GM18511 (cell line): ENCODE measurements at regions not wholly inside any gene's neighbourhood (a gene's known extent, or its start where the extent isn't known, plus 50 kb on each side); places are given as distances from the start of the nearest gene placed in this dataset.
"Not testable (repeated sequence)": the region's sequence is repeated elsewhere in the genome, so short reads cannot be mapped to it uniquely, and the experiment has no call there.

Experiments used
- ATAC-seq: cut with Tn5 transposase; IDR thresholded peaks from one replicate; pipeline ENCODE4 v1.9.1; 2021; ENCODE audit warnings: mild to moderate bottlenecking, moderate library complexity; ENCODE audit not compliant: unreplicated experiment

DNA sequence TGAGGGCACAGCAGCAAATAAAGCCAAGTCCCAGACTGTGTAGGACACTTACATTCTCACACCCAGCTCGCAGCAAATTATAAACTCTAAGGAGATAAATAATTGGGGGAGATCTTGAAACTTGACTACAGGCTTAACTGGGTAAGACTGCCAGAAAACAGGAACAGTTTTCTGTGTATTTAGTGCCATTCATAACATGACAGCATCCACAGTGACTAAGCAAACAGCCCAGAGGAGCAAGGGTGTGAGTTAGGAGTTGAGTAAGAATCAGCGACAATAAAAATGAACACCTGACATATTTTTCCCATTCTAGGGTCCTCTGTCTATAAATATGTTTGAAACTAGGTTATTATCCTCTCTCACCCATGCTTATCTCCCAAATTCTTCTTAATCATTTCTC, 370.9 kb upstream of the WWC1 start:
- no peak for ATAC-seq

DNA sequence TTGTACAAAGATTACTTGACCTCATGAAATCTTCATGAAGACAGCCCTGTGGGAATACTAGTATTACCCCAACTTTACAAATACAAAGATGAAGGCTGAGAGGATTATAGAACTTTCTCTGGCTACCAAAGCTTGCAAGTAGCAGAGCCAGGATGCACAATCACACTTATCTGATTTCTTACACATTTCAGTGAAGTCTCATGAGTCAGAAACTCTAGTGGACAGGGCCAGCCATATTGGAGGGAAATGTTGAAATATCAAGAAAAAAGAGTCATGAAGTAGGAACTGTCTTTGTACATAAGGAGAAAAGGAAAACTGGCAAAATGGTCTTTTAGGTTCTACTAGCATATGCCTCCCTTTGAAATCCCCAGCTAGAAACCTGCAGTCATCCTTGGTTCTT, 369.6 kb upstream of the WWC1 start:
- ATAC-seq = no peak

DNA sequence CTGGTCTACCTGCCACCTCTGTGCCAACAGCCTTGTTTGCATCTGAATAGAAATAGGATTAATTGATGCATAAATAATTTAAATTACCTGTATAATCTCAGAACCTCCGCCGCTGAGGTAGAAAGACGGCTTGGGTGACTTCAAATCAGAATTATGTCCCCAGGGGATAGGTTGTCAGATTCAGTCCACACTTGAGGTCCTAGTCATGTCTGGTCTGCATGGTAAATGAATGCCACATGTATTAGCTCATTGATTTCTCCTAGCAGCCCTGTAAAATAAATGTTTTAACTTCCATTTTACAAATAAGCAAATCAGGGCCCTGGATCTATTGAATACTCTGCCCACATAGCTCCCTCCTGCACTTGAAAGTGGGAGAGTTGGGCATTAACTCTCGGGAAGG, 368.0 kb upstream of the WWC1 start:
- ATAC-seq = no peak

DNA sequence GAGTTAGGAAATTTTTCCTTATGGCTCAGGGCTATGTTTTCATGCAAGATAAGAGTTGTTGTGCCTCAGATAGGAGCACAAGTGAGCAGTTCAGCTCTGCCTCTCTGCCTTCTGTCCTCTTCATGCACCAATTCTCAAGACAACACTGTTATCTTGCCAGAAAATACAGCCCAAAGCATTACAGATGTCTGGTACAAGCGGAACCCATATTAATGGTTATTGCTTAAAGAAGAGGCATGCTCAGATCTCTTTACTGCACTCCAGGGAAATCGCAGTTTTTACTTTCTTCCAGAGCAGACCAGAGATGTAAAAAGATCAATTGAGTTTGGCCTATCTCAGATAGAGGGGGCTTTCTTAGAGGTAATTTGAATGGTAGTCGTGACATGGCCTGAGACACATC, 361.6 kb upstream of the WWC1 start:
- no peak for ATAC-seq

DNA sequence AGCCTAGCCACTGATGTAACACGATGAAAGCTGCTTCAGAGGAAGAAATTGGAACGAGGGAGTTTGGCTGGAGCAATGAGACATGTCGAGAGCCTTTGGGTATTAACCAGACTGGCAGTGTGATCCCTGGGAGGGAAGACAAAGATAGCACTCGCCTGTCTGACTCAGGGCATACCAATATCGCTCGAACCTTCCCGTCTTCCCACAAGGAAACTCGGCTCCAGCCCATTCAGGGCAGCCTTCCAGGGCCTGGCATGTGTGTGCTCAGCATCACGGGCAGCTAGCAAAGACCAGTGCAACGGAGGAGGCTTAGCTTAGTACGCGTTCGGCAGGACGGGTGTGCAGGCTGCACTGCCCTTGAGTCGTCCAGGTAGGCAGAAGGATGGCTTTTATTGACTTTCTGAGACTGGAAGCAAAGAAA, 356.9 kb upstream of the WWC1 start:
- no peak for ATAC-seq

DNA sequence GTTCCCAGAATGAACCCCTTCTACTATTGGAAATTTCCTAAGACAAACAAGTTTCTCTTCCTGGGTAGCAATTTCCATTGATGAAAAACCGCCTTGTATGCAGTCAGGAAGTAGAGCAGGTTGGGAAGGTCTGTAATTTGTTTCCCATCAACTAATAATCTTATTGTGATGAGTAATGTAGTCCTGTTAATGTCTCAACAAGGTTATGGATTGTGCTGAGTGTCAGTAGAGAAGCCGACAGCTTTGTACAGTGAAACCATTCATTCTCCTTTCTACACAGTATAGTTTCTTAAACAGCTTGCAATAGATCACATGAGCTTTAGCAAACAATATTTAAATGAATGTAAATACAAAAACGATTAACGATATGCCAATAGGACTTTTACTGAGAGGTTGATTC, 355.4 kb upstream of the WWC1 start:
- ATAC-seq = no peak

DNA sequence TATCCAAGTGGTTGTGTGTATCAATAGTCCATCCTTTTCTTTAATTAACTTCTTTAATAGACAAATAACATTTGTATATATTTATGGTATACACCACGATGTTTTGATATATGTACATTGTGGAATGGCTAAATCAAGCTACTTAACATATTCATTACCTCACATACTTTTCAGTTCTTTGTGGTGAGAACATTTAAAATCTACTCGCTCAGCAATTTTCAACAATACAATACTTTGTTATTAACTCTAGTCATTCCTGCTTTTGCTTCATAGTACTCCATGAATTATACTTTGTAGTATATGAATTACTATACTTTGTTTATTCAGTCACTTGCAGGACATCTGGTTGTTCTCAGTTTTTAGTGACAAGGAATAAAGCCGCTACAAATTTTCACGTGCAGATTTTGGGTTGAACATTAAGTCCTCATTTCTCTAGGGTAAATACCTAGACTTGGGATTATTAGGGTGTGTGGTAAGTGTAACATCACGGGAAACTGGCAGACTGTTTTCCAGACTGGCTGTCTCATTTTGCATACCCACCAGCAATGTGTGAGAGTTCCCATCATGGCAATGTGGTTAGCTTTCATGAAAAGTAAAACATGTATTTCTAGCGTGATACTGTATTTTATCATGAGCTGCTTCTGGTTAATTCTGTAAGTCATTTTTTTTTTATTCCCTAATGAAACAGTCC, 354.4 kb upstream of the WWC1 start:
- no peak for ATAC-seq

DNA sequence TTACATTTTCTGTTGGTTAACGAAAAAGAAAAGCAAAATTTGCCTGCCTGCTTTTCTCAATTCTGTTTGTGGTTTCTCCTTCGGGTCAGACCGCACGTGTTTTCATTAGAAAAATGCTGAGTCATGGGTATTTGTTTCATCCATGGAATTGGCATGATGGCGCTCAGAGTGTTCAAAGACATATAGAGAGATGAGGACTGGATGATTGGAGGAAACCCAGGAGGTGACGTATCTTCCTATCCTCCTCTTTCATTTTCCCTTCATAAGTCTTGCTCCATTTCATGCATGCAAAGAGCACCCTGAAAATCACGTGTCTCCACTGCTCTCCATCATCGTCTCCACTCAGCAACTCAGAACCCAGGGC, 353.8 kb upstream of the WWC1 start:
- no peak for ATAC-seq

DNA sequence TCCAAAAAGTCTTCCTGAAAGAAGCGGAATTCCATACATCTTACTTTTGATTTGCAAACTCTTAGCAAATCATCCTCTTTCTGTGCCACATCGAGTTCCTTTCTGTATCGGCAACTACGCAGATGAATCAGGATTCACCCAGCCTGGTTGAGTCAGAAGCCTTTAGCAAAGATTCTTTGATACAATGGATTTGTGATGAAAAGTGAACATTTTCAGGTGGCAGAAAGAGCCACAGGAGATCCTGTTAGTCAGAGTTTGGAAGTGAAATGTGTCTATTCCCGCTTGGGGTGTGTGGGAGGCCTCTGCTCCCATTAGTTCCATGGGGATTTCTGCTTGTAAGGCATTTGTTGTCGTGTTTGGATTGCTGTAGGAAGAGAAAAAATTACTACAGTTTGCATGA, 351.8 kb upstream of the WWC1 start:
- no peak for ATAC-seq

DNA sequence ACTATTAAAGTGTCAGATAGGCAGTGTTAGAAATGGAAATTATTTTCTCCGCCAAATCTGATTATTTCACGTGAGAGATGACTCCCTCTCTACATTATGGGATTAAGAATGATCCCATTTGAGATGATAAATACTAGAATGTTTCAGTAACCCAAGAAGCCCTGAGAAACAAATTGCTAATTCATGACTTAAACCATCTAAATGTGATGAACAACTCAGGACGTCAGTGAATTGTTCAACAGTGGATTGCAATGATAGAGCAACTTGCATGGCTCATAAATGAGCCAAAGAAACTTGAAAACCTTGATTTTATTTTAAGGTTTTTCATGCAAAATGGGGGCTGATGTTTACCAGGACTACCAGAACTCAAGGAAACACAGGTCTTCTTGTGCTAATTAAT, 350.5 kb upstream of the WWC1 start:
- ATAC-seq = no peak

DNA sequence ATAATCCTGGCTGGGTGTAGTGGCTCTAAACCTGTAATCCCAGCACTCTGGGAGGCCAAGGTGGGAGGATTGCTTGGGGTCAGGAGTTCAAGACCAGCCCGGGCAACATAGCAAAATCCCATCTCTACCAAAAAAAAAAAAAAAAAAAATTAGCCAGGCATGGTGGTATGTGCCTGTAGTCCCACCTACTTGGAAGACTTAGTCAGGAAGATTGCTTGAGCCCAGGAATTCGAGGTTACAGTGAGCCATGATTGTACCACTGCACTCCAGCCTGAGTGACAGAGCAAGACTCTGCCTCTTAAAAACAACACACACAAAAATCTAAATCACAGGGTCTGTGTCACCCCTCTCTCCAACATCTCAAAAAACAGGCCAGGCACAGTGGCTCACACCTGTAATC, 349.9 kb upstream of the WWC1 start:
- ATAC-seq = not testable (repeated sequence)

DNA sequence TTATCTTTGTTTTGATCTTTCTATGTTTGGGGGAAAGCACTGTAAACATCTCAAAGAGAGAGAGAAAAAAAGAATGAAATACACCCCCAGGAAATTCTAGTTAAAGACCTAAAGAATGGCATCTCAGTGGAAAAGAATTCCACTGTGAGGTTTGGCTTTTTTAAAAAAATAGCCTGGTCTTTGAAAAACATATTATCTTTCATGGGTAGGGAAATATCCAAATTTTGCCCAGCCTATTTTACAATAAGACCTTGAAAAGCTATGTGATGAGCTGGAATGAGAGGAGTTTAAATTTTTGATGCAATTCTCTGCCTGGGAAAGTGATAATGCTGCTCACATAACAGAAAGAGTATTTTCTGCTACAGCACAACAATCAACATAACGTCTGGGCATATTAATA, 348.1 kb upstream of the WWC1 start:
- ATAC-seq = no peak

DNA sequence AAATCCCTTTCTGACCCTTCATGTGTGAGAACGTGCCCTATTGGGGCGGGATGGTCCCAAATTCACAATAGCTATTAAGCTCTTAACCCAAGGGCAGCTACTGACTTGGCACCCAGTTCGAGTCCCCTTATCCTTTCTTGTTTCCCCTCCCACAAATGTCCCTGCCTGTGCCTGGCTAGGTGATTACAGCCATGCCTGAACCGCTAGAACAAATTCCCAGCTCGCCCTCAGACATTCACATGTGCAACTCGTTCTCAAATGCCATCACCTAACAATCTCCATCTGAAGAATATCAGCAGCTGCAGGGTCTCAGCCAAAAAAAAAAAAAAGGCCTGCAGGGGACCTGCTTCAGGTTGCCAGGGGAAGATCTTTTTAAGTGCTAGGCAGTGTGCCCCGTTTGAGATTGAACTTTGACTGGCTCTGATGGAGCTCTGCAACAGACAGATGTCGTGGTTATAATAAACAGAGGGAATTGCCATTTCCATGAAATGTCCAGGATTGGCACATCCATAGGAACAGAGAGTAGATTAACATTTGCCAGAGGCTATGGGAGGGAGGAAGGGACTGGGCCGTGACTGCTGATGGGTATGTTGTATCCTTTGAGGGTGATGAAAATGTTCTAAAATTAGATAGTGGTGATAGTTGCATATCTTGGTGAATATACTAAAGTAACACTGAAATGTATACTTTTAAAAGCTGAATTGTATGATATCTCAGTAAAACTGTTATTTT, 347.2 kb upstream of the WWC1 start:
- no peak for ATAC-seq

DNA sequence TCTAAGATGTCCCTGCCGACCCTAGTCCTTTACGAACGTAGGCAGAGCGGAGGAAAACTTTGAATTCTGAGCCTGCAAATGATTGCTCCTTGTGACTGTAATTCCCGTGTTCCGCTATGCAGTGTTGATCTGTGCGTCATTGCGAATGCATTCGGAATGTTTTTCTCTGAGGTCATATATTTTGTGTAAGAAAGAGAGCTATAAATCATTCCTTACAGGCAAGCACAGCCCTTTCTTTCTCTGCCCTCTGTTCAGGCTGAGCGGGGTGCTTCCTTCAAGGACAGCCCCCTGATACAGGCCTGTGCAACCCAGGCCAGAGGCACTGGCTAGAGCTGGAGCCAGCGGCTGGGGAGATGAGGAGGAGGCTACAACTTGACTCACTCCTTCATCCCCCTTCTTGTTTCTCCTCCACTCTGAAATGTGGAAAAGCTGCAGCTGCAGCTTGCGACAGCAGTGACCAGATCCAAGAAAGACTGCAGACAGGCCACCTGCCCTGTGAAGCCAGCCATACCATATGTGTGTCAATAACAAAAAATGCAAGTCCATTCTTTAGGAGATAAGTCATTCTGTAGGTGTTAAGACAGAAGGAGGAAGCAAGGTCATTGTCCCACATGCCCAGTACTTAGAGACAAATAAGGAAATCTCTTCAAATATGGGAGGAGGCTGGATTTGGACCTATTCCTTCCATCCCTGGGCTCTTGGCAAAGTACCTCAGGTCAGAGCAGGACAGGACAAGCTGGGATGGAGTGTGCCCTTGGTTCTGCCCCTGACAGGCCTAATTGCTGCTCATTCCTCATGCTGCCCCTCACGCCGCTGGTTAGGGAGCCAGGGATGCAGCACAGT, 345.7 kb upstream of the WWC1 start:
- ATAC-seq = no peak

DNA sequence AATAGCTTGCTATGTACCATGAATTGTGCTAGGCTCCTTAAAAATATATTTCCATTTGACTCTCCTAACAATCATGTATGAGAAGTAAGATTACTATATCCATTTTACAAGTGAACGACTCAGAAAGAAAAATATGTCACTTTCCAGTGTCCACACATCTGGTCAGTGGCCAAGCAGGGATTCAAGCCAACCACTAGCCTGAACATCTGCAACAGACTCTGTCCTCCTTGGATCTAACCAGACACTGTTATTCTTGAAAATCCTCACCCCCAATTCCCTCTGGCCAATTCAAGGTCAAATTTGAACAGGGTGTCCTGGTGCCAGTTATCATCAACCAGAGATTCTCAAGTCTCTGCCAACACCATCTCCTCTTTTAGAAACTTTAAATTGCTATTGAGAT, 344.1 kb upstream of the WWC1 start:
- ATAC-seq = no peak

DNA sequence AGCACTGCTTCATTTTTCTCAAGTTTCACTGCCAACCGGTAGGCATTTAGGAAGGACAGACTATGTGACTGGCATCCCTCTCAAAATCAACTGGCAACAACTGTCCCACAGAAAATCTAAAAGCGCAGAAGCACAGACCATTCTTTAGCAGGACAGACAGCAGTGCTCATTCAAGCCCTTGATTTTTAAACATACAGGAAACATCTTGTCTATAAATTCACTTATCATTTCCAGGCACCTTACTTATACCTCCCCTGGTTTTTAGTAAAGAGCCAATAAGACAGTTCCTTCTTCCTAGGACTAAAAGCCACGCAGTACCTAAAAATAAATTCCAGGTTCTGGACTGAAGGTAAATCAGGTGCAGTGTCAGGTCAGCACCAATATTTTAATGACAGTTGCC, 343.2 kb upstream of the WWC1 start:
- ATAC-seq = no peak

DNA sequence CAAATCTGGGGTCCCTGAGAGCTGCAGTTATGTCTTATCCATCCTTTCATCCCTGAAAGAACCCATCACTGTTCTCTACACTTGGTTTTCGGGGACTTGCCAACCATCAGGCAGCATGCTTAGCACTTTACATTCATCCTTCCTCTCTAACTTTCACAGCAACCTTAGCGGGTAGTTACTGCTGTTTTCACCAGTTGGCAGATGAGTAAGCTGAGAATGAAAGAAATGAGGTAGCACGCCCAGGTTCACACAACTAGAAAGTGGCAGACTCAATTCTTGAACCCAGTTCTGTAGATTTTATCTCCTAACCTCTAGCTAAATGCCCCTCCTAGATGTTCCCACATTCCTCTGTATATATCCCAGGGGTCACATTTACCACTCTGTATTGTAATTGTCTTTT, 342.0 kb upstream of the WWC1 start:
- no peak for ATAC-seq

DNA sequence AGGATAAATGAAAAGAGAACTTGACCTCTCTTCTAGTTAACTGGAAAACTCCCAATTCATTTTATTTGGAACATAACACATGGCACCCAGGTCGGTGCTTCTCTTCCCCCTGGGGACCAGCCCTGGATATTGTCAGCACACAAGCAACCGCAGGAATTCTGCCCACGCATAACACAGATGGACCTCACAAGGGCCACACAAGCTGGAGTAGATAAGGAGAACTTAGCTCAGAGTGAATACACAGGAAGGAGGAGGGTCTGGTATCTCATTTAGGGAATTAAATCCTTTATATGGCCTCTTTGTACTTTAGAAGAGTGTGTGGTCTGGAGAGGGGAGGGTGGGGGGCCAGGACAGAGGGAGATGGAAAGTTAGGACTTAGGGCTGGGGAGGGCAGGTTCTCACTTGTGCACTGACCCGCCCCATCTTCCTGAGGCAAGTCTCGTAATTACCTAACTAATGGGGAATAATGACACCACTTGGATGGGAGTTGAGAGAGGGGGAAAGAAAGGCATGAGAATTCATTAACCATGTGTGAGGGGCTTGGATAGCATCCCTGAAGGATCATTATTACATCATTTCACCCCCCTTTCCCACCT, 341.2 kb upstream of the WWC1 start:
- ATAC-seq = no peak

DNA sequence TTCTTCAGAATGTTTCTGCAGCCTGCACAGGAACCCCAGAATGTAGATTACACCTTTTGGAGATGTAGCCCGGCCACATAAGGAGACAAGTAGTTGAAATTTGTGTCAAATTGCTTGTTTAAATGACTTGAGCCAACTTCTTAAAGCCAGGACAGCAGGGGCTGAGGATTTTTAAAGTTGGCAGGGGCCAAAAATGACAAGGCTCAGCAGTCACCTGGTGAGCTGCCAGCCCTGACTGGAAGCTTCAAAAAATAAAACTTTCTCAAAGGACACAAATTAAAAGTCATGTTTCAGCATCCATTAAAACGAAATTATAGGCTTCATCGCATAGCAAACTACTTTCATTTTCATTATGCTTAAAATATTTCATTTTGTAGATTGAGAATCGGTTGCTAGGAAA, 340.3 kb upstream of the WWC1 start:
- no peak for ATAC-seq

DNA sequence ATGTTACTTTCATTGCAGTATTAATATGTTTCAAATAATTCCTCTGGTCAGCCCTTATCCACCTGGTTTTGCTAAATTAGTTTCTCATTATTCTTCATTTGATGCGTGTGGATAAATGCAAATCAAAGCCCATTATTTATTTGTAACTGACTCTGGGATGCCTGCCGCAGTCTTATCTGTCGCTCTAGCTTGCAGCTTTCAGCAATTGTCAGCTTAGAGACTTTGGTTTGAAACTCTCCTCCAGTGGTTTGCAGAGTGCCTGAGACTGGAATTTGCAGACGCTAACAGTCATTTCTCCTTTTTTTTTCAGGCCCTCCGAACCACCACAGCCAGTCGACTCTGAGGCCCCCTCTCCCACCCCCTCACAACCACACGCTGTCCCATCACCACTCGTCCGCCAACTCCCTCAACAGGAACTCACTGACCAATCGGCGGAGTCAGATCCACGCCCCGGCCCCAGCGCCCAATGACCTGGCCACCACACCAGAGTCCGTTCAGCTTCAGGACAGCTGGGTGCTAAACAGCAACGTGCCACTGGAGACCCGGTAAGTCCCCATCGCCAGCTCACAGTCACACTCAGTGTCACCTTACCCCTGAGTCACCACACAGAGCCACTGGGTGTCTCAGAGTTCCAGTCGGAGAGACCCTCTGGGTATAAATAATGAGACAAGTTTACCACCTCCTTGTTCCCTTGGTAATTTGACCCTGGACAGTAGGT, 339.0 kb upstream of the WWC1 start:
- ATAC-seq = no peak
